HG03095 (cell line): ENCODE measurements at regions not wholly inside any gene's neighbourhood (a gene's known extent, or its start where the extent isn't known, plus 50 kb on each side); places are given as distances from the start of the nearest gene placed in this dataset.

Source experiments
- ATAC-seq: cut with Tn5 transposase; IDR thresholded peaks from one replicate; pipeline ENCODE4 v1.9.1; 2021; ENCODE audit warnings: moderate library complexity; ENCODE audit not compliant: unreplicated experiment

DNA sequence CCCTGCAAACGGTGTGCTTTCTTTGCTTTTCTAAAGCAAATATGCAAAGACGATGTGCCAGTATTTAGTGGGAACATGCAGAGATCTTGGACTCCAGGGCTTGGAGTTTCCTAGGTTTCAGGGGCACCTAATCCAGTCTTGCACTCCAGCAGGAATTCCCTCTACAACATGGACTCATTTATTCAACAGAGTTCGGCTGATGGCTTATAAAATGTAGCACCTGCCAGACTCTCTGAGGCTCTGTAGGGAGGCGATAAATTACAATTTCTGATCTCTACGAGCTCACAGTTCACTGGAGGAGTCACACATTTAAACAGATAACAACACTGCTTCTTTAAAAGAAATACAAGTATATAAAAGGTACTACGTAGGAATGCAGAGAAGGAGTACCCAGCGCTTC, 143.7 kb downstream of the FGF9 start:
- ATAC-seq: no peak

DNA sequence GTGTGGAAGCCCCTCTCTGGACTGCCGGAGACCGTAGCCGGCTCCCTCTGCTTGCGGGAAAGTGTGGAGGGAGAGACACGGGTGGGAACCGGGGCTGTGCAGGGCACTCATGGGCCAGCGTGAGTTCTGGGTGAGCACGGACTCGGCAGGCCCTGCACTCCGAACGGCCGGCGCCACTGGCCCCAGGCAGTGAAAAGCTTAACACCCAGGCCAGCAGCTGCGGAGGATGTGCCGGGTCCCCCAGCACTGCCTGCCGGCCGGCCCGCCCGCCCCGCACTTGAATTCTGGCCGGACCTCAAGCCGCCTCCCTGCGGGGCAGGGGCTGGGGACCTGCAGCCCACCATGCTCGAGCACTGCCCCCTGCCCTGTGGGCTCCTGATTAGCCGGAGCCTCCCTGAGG, 147.0 kb downstream of the FGF9 start:
- no peak for ATAC-seq

GRCh38 chr13:21822029-21822428, 151.2 kb downstream of the FGF9 start:
- ATAC-seq: no peak

GRCh38 chr13:21823416-21823815, 152.5 kb downstream of the FGF9 start:
- no peak for ATAC-seq

- no peak for ATAC-seq
Measured at GRCh38 chr13:21823949-21824348, 153.1 kb downstream of the FGF9 start.

- ATAC-seq: no peak
Measured at GRCh38 chr13:21825186-21825585, 154.3 kb downstream of the FGF9 start.

- no peak for ATAC-seq
Measured at GRCh38 chr13:21825801-21826200, 154.9 kb downstream of the FGF9 start.

- no peak for ATAC-seq
Measured at GRCh38 chr13:21826214-21827015, 155.5 kb downstream of the FGF9 start.

DNA sequence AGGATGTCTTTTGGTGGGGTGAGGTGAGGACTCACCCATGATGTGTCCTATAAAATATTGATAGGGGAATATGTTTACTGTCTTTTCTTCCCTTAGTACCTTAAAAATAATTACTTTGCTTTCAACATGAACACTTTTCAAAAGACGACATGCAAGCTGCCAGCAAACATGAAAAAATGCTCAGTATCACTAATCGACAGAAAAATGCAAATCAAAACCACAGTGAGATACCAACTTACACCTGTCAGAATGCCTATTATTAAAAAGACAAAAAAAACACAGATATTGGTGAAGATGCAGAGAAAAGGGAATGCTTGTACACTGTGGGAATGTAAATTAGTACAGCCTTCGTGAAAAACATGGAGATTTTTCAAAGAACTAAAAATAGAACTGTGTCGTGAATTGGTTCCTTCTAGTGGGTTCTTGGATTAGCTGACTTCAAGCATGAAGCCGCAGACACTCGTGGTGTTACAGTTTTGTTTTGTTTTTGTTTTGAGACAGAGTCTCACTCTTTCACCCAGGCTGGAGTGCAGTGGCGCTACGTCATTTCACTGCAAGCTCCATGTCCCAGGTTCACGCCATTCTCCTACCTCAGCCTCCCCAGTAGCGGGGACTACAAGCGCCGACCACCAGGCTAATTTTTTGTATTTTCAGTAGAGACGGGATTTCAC, 160.9 kb downstream of the FGF9 start:
- no peak for ATAC-seq

GRCh38 chr13:21833921-21834320, 163.0 kb downstream of the FGF9 start:
- ATAC-seq: no peak

GRCh38 chr13:21834521-21834920, 163.6 kb downstream of the FGF9 start:
- ATAC-seq: no peak

DNA sequence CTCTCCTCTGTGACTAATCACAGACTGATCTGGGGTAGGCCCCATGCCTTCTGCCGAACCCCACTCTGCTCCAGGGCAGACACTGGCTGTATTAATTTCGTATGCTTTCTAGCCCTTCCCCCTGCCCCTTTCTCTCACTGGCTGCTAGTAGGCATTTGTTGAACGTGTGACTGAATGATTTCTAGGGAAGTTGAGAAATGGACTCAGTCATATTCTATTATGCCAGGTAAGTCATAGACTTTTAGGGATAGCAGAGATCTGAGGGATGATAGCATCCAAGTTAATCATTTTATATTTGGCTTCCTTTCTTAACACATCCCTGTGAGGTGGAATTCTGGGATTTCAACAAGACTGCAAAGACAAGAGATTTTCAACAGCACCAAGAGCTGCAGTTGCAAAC, 166.4 kb downstream of the FGF9 start:
- ATAC-seq: no peak

DNA sequence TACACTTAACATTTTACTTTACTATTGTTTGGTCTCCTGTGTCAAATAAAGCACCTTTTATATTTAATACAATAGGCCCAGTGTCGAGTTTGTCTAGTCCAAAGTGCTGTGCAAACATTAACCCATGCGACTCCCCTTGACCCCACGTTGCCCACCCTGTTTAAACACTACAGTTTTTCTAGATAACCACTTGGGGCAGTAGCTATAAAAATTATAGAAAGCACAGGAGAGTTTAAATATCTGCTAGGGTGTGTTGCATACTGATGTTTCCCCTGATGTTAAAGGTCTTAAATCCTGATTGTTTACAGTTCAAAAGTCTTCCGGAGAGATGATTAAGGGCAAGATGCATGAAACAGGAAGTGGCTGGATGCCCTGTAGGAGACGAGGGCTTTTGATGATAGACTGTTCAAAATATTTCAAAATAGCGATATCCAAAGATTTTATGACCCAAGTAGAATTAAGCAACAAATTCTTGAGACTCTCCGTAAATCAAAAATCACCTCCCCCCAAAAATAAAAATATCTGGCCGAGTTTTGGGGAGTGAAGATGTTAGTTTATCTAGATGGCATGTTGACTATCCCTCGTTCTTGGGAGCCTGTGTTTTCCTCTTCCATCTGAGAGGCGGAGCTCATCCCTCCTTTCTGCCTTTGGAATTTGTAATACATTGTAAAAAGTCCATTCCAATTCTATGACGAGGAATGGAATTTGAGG, 167.1 kb downstream of the FGF9 start:
- ATAC-seq: no peak

DNA sequence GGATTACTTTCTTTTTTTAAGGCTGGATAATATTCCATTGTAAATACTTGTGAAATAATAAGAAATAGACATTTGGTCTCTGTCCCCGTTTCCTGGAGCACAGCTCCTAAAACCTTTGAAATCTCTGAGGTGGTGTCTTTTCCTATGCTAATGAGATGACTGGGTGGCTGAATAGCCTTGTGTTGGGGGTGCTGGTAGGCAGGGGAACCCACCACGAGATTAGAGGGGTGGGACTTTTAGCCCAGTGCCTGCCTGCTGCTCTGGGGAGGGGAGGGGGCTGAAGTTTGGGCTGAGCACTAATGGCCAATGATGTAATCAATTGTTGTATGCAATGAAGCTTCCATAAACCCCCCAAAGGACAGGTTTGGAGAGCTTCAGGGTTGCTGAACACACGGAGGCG, 175.7 kb downstream of the FGF9 start:
- no peak for ATAC-seq

DNA sequence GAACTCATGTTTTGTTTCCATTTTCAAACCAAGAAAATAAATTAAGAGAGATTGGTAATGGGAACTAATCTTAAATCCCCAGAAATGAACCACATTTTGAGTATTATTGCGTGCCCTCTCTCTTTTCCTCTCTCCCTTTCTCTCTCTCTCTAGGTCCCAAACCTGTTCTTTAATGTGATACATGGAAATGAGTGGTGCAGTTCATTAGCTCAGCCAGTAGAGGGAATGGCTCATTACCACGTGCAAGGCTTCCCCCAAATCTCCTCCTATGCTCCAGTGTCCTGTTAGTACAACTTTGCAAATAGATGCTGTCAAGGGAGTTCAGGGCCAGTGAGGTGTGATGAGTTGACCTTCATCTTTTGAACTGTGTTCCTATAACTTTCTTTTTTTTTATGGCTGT, 178.4 kb downstream of the FGF9 start:
- peak; percentile 52 for ATAC-seq

DNA sequence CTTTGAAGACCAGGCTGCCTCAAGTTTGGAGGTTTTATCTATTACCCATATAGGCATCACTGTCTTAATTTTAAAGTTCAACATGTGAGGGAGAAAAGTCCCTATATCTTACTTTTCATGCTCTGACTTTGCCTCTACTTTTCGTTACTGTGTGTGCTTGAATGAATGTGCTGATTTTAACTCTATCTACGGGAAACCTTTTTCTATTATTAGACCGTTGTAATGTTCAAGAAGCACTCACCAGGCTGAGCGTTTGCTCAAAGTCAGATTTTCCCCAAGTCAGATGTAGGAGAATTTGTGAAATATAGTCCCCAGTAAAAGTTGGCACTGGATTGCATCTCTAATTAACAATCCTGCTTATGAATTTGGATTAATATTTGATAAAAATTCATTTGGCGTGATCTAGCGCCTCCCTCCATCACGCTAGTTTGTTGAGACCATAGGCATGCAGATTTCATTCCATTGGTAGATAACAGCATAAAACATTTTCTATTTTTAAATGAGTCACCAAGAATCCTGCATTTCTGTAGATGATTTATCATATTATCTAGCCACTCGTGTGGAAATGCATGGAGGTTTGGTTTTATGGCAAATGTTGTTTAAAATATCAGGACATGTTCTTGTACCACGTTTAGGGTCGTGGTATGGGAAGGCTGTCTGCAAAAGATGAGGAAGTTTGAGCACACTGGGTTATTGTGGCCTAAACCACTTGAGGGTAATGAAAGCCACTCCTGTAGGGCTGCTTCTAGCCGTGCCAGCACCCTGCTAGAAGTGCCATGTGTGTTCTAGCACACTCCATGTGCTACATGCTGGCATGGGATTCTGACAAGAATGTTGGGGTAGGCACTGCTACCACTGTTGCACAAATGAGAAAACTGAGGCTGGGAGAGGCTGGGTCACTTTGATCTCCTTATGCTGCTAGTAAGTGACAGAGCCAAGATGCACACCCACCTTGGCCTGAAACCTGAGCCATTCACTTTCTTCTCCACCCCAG, 179.4 kb downstream of the FGF9 start:
- no peak for ATAC-seq

- no peak for ATAC-seq
Measured at GRCh38 chr13:21852043-21852442, 181.2 kb downstream of the FGF9 start.

- no peak for ATAC-seq
Measured at GRCh38 chr13:21853779-21854178, 182.9 kb downstream of the FGF9 start.

DNA sequence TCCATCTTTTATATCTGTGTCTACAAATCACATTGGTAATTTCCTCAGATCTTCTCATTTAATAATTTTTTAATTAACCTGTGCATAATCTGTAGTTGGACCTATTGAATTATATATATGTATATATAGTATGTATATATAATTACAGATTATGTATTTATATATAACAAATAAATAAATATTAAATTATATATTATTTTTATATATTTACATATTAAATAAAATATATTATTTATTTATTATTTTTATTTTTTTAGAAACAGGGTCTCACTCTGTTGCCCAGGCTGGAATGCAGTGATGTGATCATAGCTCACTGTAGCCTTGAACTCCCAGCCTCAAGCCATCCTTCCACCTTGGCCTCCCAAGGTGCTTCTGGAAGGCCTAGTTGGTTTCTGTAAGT, 197.9 kb downstream of the FGF9 start:
- ATAC-seq: no peak

- ATAC-seq: no peak
Measured at GRCh38 chr13:21871382-21871781, 200.5 kb downstream of the FGF9 start.

DNA sequence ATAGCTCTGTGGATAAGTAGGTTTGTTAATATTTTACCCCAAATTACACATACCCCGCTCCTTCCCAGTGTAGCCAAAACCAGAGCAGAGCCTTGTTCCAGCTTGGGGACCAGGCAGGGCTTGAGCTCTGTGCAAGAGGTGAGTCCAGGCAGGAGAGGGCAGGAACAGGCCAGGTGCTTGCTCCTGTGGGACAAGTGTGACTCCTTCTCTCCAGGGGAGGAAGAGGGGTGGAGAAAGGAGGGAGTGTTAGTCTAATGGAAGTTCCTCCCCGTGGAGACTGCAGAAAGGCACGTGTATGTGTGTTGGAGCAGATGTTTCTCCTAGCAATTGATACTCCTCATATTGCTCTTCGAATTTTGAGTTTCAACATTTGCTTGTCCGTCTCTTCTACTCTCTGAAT, 201.0 kb downstream of the FGF9 start:
- no peak for ATAC-seq
